DOHH2 (cell line): ENCODE measurements at regions not wholly inside any gene's neighbourhood (a gene's known extent, or its start where the extent isn't known, plus 50 kb on each side); places are given as distances from the start of the nearest gene placed in this dataset.

ENCODE experiments used
- H3F3A ChIP-seq: fragments of 200-600 bp; sonication (generic), shearing (Covaris generic); 2 replicates; pipeline ENCODE4 v1.6.0; 2016; ENCODE audit warnings: antibody characterized with exemption, mild to moderate bottlenecking; ENCODE audit not compliant: control insufficient read depth, insufficient read depth
- H3K27ac ChIP-seq: fragments of 200-600 bp; sonication (generic); 2 replicates; pipeline ENCODE4 v1.5.1; 2014; ENCODE audit warnings: low read depth, mild to moderate bottlenecking, low read length, moderate library complexity
- H3K27me3 ChIP-seq: fragments of 200-600 bp; sonication (generic); 2 replicates; pipeline ENCODE4 v1.6.1; 2014; ENCODE audit warnings: mild to moderate bottlenecking, low read length, mixed read lengths; ENCODE audit not compliant: control insufficient read depth
- H3K36me3 ChIP-seq: fragments of 200-600 bp; sonication (generic); 2 replicates; pipeline ENCODE4 v1.6.1; 2014; ENCODE audit warnings: mild to moderate bottlenecking, low read length, moderate library complexity, mixed read lengths; ENCODE audit not compliant: control insufficient read depth
- H3K4me1 ChIP-seq: fragments of 200-600 bp; sonication (generic); 2 replicates; pipeline ENCODE4 v1.6.1; 2014; ENCODE audit warnings: mild to moderate bottlenecking, low read length, mixed read lengths; ENCODE audit not compliant: control insufficient read depth
- H3K4me2 ChIP-seq: fragments of 200-600 bp; sonication (generic); 2 replicates; pipeline ENCODE4 v1.6.0; 2014; ENCODE audit warnings: mild to moderate bottlenecking, low read length, moderate library complexity
- H3K4me3 ChIP-seq: fragments of 200-600 bp; sonication (generic); 2 replicates; pipeline ENCODE4 v1.5.1; 2014; ENCODE audit warnings: mild to moderate bottlenecking, low read length, mixed read lengths
- H3K79me2 ChIP-seq: fragments of 200-600 bp; sonication (generic); 2 replicates; pipeline ENCODE4 v1.6.1; 2014; ENCODE audit warnings: mild to moderate bottlenecking, low read length, mixed read lengths; ENCODE audit not compliant: control insufficient read depth
- H3K9me2 ChIP-seq: fragments of 200-600 bp; sonication (generic); replicated peaks from 2 replicates; pipeline ENCODE4 v1.6.1; 2014; ENCODE audit warnings: mild to moderate bottlenecking, low read length, mixed read lengths; ENCODE audit not compliant: control insufficient read depth
- H3K9me3 ChIP-seq: fragments of 200-600 bp; sonication (generic); 2 replicates; pipeline ENCODE4 v1.6.1; 2014; ENCODE audit warnings: antibody characterized with exemption, low read length, mixed read lengths; ENCODE audit not compliant: control insufficient read depth, insufficient read depth
- H4K20me1 ChIP-seq: fragments of 200-600 bp; sonication (generic); 2 replicates; pipeline ENCODE4 v1.6.0; 2014; ENCODE audit warnings: low read depth, mild to moderate bottlenecking, antibody characterized with exemption, low read length, moderate library complexity; ENCODE audit not compliant: control insufficient read depth, insufficient read depth
- CTCF ChIP-seq: fragments of 200-600 bp; sonication (generic); IDR thresholded peaks from one replicate; pipeline ENCODE4 v1.5.1; 2014; ENCODE audit warnings: antibody characterized with exemption, mild to moderate bottlenecking, low read depth, low read length; ENCODE audit not compliant: poor library complexity, severe bottlenecking
- EZH2phosphoT487 ChIP-seq: fragments of 200-600 bp; sonication (generic); IDR thresholded peaks from 2 replicates; pipeline ENCODE4 v1.6.1; 2017; ENCODE audit warnings: borderline replicate concordance, mild to moderate bottlenecking, antibody characterized with exemption, low read length, moderate library complexity, mixed read lengths

GRCh38 chr14:29043737-29044136, 277.1 kb downstream of the FOXG1 start:
- H3K27me3 ChIP-seq, result no peaks in the 10 kb centered on the region
- H3K9me3 ChIP-seq, result no peaks in the 10 kb centered on the region
- TF ChIP-seq CTCF, result no peak
- no peak for TF ChIP-seq EZH2phosphoT487
- H3K4me1 ChIP-seq, result no peaks in the 10 kb centered on the region
- no peaks in the 10 kb centered on the region for H4K20me1 ChIP-seq
- H3K27ac ChIP-seq, result no peak overlapping the region
- H3K4me3 ChIP-seq, result no peak overlapping the region
- H3K36me3 ChIP-seq, result no peaks in the 10 kb centered on the region
- H3F3A ChIP-seq, result no peaks in the 10 kb centered on the region
- H3K79me2 ChIP-seq, result no peaks in the 10 kb centered on the region
- no peak overlapping the region for H3K4me2 ChIP-seq
- no peaks in the 10 kb centered on the region for H3K9me2 ChIP-seq

GRCh38 chr14:29045237-29045636, 278.6 kb downstream of the FOXG1 start:
- Histone ChIP-seq H3K79me2 (no peaks in the 10 kb centered on the region), H3K4me1 (no peaks in the 10 kb centered on the region), H3K9me2 (no peaks in the 10 kb centered on the region), H3K27ac (no peak overlapping the region), H3K9me3 (no peaks in the 10 kb centered on the region), H3K4me2 (no peak overlapping the region), H3F3A (no peaks in the 10 kb centered on the region), H3K27me3 (no peaks in the 10 kb centered on the region), H3K4me3 (no peak overlapping the region), H3K36me3 (no peaks in the 10 kb centered on the region), H4K20me1 (no peaks in the 10 kb centered on the region)
- TF ChIP-seq CTCF (no peak), EZH2phosphoT487 (no peak)

- Histone ChIP-seq H3F3A (no peaks in the 10 kb centered on the region), H3K9me3 (no peaks in the 10 kb centered on the region), H3K4me2 (no peak overlapping the region), H4K20me1 (no peaks in the 10 kb centered on the region), H3K36me3 (no peaks in the 10 kb centered on the region), H3K27ac (no peak overlapping the region), H3K4me1 (no peaks in the 10 kb centered on the region), H3K79me2 (no peaks in the 10 kb centered on the region), H3K9me2 (no peaks in the 10 kb centered on the region), H3K4me3 (no peak overlapping the region), H3K27me3 (no peaks in the 10 kb centered on the region)
- no peak for TF ChIP-seq EZH2phosphoT487
- no peak for TF ChIP-seq CTCF
These were observed 287.5 kb downstream of the FOXG1 start for GRCh38 chr14:29054119-29054518.
